HEK293 (cell line): ENCODE measurements at regions not wholly inside any gene's neighbourhood (a gene's known extent, or its start where the extent isn't known, plus 50 kb on each side); places are given as distances from the start of the nearest gene placed in this dataset.

Source experiments
- GLI2 ChIP-seq: fragments of 450-650 bp; formaldehyde crosslinking; IDR thresholded peaks from 2 replicates; pipeline ENCODE4; 2017; ENCODE audit warnings: missing biosample characterization, missing genetic modification characterization, low read depth, borderline replicate concordance
- REPIN1 ChIP-seq: fragments of 450-650 bp; formaldehyde crosslinking; IDR thresholded peaks from 2 replicates; pipeline ENCODE4 v1.5.1; 2017; ENCODE audit warnings: missing biosample characterization, missing genetic modification characterization, low read depth
- ZBTB7A ChIP-seq: fragments of 450-650 bp; formaldehyde crosslinking; IDR thresholded peaks from 2 replicates; pipeline ENCODE4 v1.5.1; 2016; ENCODE audit warnings: low read depth, missing biosample characterization, missing genetic modification characterization
- ZNF133 ChIP-seq: fragments of 450-650 bp; formaldehyde crosslinking; IDR thresholded peaks from 2 replicates; pipeline ENCODE4 v1.5.1; 2016; ENCODE audit warnings: missing biosample characterization, missing genetic modification characterization
- ZNF19 ChIP-seq: fragments of 450-650 bp; formaldehyde crosslinking; IDR thresholded peaks from 2 replicates; pipeline ENCODE4; 2016; ENCODE audit warnings: missing biosample characterization, missing genetic modification characterization, low read depth
- ZNF324 ChIP-seq: fragments of 450-650 bp; formaldehyde crosslinking; IDR thresholded peaks from 2 replicates; pipeline ENCODE4 v1.5.1; 2016; ENCODE audit warnings: missing biosample characterization, missing genetic modification characterization
- ZNF416 ChIP-seq: fragments of 450-650 bp; formaldehyde crosslinking; IDR thresholded peaks from 2 replicates; pipeline ENCODE4 v1.5.1; 2016; ENCODE audit warnings: missing biosample characterization, missing genetic modification characterization
- ZNF626 ChIP-seq: fragments of 450-650 bp; sonication (Bioruptor Pico); formaldehyde crosslinking; IDR thresholded peaks from 2 replicates; pipeline ENCODE4 v1.5.1; 2018; ENCODE audit warnings: missing biosample characterization, missing genetic modification characterization, inconsistent platforms
- TF ChIP-seq, protein P1 (sequence below): fragments of 450-650 bp; formaldehyde crosslinking; IDR thresholded peaks from 2 replicates; pipeline ENCODE4 v1.5.1; 2016; ENCODE audit warnings: missing biosample characterization, missing genetic modification characterization

DNA sequence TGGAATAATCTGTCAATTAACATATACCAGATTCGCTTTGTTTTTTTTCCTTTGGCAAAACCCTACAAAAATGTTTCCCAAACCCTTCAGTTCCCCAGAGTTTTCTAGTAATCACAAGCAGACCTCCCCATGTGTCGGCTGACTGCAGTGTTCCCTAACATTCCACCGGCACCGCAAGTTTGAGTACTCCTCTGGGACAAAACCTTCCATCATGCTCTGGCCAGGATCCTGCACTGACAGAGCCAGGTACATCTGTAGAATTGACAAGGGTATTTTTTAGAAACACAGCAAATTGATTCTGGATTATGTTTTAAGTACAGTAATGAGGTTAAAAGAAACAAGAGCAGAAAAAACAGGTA is 174.7 kb downstream of the GAS1 start:
- TF ChIP-seq, protein P1, sequence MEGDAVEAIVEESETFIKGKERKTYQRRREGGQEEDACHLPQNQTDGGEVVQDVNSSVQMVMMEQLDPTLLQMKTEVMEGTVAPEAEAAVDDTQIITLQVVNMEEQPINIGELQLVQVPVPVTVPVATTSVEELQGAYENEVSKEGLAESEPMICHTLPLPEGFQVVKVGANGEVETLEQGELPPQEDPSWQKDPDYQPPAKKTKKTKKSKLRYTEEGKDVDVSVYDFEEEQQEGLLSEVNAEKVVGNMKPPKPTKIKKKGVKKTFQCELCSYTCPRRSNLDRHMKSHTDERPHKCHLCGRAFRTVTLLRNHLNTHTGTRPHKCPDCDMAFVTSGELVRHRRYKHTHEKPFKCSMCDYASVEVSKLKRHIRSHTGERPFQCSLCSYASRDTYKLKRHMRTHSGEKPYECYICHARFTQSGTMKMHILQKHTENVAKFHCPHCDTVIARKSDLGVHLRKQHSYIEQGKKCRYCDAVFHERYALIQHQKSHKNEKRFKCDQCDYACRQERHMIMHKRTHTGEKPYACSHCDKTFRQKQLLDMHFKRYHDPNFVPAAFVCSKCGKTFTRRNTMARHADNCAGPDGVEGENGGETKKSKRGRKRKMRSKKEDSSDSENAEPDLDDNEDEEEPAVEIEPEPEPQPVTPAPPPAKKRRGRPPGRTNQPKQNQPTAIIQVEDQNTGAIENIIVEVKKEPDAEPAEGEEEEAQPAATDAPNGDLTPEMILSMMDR (tag by site-specific recombination) = no peak
- TF ChIP-seq ZNF19 (tag by site-specific recombination) = no peak
- no peak for TF ChIP-seq ZNF416 (tag by site-specific recombination)
- no peak for TF ChIP-seq REPIN1
- no peak for TF ChIP-seq ZBTB7A (tag by site-specific recombination)
- TF ChIP-seq ZNF324 (tag by site-specific recombination) = no peak
- no peak for TF ChIP-seq ZNF133 (tag by site-specific recombination)
- TF ChIP-seq ZNF626 = no peak
- no peak for TF ChIP-seq GLI2 (tag by site-specific recombination)
